ENCODE measurements at regions not wholly inside any gene's neighbourhood (a gene's known extent, or its start where the extent isn't known, plus 50 kb on each side); places are given as distances from the start of the nearest gene placed in this dataset.
"Not testable (repeated sequence)": the region's sequence is repeated elsewhere in the genome, so short reads cannot be mapped to it uniquely, and the experiment has no call there.

GRCh38 chr2:128663371-128664050 is 344.8 kb upstream of the HS6ST1 start:
- Histone ChIP-seq H3K4me3 (ENCODE audit: low read depth, low read length) (no peak overlapping the region), H3K4me1 (ENCODE audit: insufficient read depth) (no peaks in the 10 kb centered on the region), H3K36me3 (ENCODE audit: insufficient read depth) (no peaks in the 10 kb centered on the region), H3K27ac (ENCODE audit: low read depth) (no peak overlapping the region)
- 94% methylated on average over 12 of the region's 12 CpGs for WGBS
- DNase-seq (ENCODE audit: extremely low spot score): no peak

GRCh38 chr2:128664499-128664971 is 345.9 kb upstream of the HS6ST1 start:
- no peak overlapping the region for H3K27ac ChIP-seq (ENCODE audit: low read depth)
- no peaks in the 10 kb centered on the region for H3K4me1 ChIP-seq (ENCODE audit: insufficient read depth)
- H3K4me3 ChIP-seq (ENCODE audit: low read depth, low read length): no peak overlapping the region
- H3K36me3 ChIP-seq (ENCODE audit: insufficient read depth): no peaks in the 10 kb centered on the region
- DNase-seq (ENCODE audit: extremely low spot score): no peak
- WGBS: 72% methylated on average over 4 of the region's 4 CpGs

- WGBS: 96% methylated on average over 4 of the region's 4 CpGs
- Histone ChIP-seq H3K4me3 (ENCODE audit: low read depth, low read length) (no peak overlapping the region), H3K36me3 (ENCODE audit: insufficient read depth) (no peaks in the 10 kb centered on the region), H3K27ac (ENCODE audit: low read depth) (no peak overlapping the region), H3K4me1 (ENCODE audit: insufficient read depth) (no peaks in the 10 kb centered on the region)
- no peak for DNase-seq (ENCODE audit: extremely low spot score)
Measured at GRCh38 chr2:128665113-128665512, 346.4 kb upstream of the HS6ST1 start.

- H3K27ac ChIP-seq (ENCODE audit: low read depth): no peak overlapping the region
- DNase-seq (ENCODE audit: extremely low spot score): no peak
- 92% methylated on average over 6 of the region's 6 CpGs for WGBS
- H3K4me3 ChIP-seq (ENCODE audit: low read depth, low read length): no peak overlapping the region
- no peaks in the 10 kb centered on the region for H3K36me3 ChIP-seq (ENCODE audit: insufficient read depth)
- H3K4me1 ChIP-seq (ENCODE audit: insufficient read depth): no peaks in the 10 kb centered on the region
Measured at GRCh38 chr2:128666596-128666995, 347.9 kb upstream of the HS6ST1 start.

- no peak for DNase-seq (ENCODE audit: extremely low spot score)
- Histone ChIP-seq H3K36me3 (ENCODE audit: insufficient read depth) (no peaks in the 10 kb centered on the region), H3K4me1 (ENCODE audit: insufficient read depth) (no peaks in the 10 kb centered on the region), H3K27ac (ENCODE audit: low read depth) (no peak overlapping the region), H3K4me3 (ENCODE audit: low read depth, low read length) (no peak overlapping the region)
- WGBS: 91% methylated on average over 7 of the region's 7 CpGs
Measured at GRCh38 chr2:128667391-128667790, 348.7 kb upstream of the HS6ST1 start.

- H3K4me3 ChIP-seq (ENCODE audit: low read depth, low read length): no peak overlapping the region
- no peak for DNase-seq (ENCODE audit: extremely low spot score)
- 86% methylated on average over 2 of the region's 2 CpGs for WGBS
- no peaks in the 10 kb centered on the region for H3K4me1 ChIP-seq (ENCODE audit: insufficient read depth)
- H3K36me3 ChIP-seq (ENCODE audit: insufficient read depth): no peaks in the 10 kb centered on the region
- H3K27ac ChIP-seq (ENCODE audit: low read depth): no peak overlapping the region
Measured at GRCh38 chr2:128668946-128669345, 350.3 kb upstream of the HS6ST1 start.

- H3K4me1 ChIP-seq (ENCODE audit: insufficient read depth): no peaks in the 10 kb centered on the region
- H3K27ac ChIP-seq (ENCODE audit: low read depth): no peak overlapping the region
- no peak for DNase-seq (ENCODE audit: extremely low spot score)
- H3K4me3 ChIP-seq (ENCODE audit: low read depth, low read length): no peak overlapping the region
- no peaks in the 10 kb centered on the region for H3K36me3 ChIP-seq (ENCODE audit: insufficient read depth)
- WGBS: 83% methylated on average over 1 of the region's 1 CpG
Measured at GRCh38 chr2:128670066-128670465, 351.4 kb upstream of the HS6ST1 start.

- not testable (repeated sequence) for H3K4me1 ChIP-seq (ENCODE audit: insufficient read depth); H3K36me3 ChIP-seq (ENCODE audit: insufficient read depth); DNase-seq (ENCODE audit: extremely low spot score); H3K4me3 ChIP-seq (ENCODE audit: low read depth, low read length); H3K27ac ChIP-seq (ENCODE audit: low read depth)
- WGBS: 95% methylated on average over 36 of the region's 36 CpGs
Measured at GRCh38 chr2:128671981-128672757, 353.5 kb upstream of the HS6ST1 start.

GRCh38 chr2:128679680-128680079 is 361.0 kb upstream of the HS6ST1 start:
- 90% methylated on average over 12 of the region's 12 CpGs for WGBS
- H3K4me1 ChIP-seq (ENCODE audit: insufficient read depth); H3K4me3 ChIP-seq (ENCODE audit: low read depth, low read length); DNase-seq (ENCODE audit: extremely low spot score); H3K36me3 ChIP-seq (ENCODE audit: insufficient read depth); H3K27ac ChIP-seq (ENCODE audit: low read depth): not testable (repeated sequence)

GRCh38 chr2:128681507-128681906 is 362.8 kb upstream of the HS6ST1 start:
- Histone ChIP-seq H3K4me1 (ENCODE audit: insufficient read depth) (no peaks in the 10 kb centered on the region), H3K27ac (ENCODE audit: low read depth) (no peak overlapping the region), H3K36me3 (ENCODE audit: insufficient read depth) (no peaks in the 10 kb centered on the region), H3K4me3 (ENCODE audit: low read depth, low read length) (no peak overlapping the region)
- 73% methylated on average over 5 of the region's 5 CpGs for WGBS
- DNase-seq (ENCODE audit: extremely low spot score): no peak

GRCh38 chr2:128682266-128682665 is 363.6 kb upstream of the HS6ST1 start:
- Histone ChIP-seq H3K4me3 (ENCODE audit: low read depth, low read length) (no peak overlapping the region), H3K36me3 (ENCODE audit: insufficient read depth) (no peaks in the 10 kb centered on the region), H3K4me1 (ENCODE audit: insufficient read depth) (no peaks in the 10 kb centered on the region), H3K27ac (ENCODE audit: low read depth) (no peak overlapping the region)
- WGBS: 88% methylated on average over 7 of the region's 7 CpGs
- DNase-seq (ENCODE audit: extremely low spot score): no peak

GRCh38 chr2:128682729-128683284 is 364.1 kb upstream of the HS6ST1 start:
- Histone ChIP-seq H3K36me3 (ENCODE audit: insufficient read depth) (no peaks in the 10 kb centered on the region), H3K4me1 (ENCODE audit: insufficient read depth) (no peaks in the 10 kb centered on the region), H3K4me3 (ENCODE audit: low read depth, low read length) (no peak overlapping the region), H3K27ac (ENCODE audit: low read depth) (no peak overlapping the region)
- no peak for DNase-seq (ENCODE audit: extremely low spot score)
- WGBS: 91% methylated on average over 13 of the region's 13 CpGs

- Histone ChIP-seq H3K27ac (ENCODE audit: low read depth) (no peak overlapping the region), H3K36me3 (ENCODE audit: insufficient read depth) (no peaks in the 10 kb centered on the region), H3K4me3 (ENCODE audit: low read depth, low read length) (no peak overlapping the region), H3K4me1 (ENCODE audit: insufficient read depth) (no peaks in the 10 kb centered on the region)
- DNase-seq (ENCODE audit: extremely low spot score): no peak
- 95% methylated on average over 2 of the region's 2 CpGs for WGBS
Measured at GRCh38 chr2:128684523-128684922, 365.9 kb upstream of the HS6ST1 start.

All from urinary bladder (tissue), 3 donors.